ENCODE measurements at regions not wholly inside any gene's neighbourhood (a gene's known extent, or its start where the extent isn't known, plus 50 kb on each side); places are given as distances from the start of the nearest gene placed in this dataset.

DNA sequence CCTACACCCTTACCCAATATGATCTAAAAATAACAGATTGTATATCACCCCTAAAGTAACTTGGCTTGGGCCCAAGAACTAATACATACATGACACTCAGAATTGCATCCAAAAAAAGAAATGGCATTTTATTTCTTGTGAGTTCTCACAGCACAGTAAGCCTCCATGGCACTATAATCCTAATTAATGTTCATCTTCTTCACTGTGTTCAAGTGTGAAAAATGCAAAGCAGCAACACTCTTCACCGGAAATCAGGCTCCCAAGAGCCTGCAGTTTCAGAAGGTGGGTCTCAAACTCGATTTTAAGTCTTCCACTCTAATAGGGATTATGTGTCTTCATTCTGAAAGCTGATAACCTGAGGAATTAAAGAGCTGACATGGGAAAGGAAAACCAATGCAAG, 142.8 kb upstream of the TSC22D2 start:
- no peak overlapping the region for H3K18ac ChIP-seq (ENCODE audit: extremely low read depth, low read length)
- no peaks in the 10 kb centered on the region for H3K79me1 ChIP-seq (ENCODE audit: low read depth, low read length)
- H3K23me2 ChIP-seq (ENCODE audit: low read depth, low read length) = no peaks in the 10 kb centered on the region
- no peak overlapping the region for H3K27ac ChIP-seq (ENCODE audit: low read depth, low read length)
- ChIA-PET CTCF (ENCODE audit: partially characterized antibody) (interaction anchor here (0.7 to 2.4 kb wide), 4 partner anchors 23 to 328 kb away, joined by 3 to 5 read pairs (median 4); no protein-coding TSS in a partner anchor), POLR2A (ENCODE audit: partially characterized antibody) (no interaction called here)
- H2BK12ac ChIP-seq (ENCODE audit: low read depth, low read length) = no peak overlapping the region
- H2BK20ac ChIP-seq (ENCODE audit: low read length) = no peak overlapping the region
- H3K9ac ChIP-seq (replicated peaks in 1 of 4; ENCODE audit: extremely low read depth in 1 of 4, low read depth in 3 of 4, low read length in 3 of 4) = no peak overlapping the region
- H3K14ac ChIP-seq (ENCODE audit: insufficient read length) = no peak overlapping the region
- H3K9me3 ChIP-seq (ENCODE audit: insufficient read depth in 2 of 2, low read depth in 1 of 2, low read length in 1 of 2) = no peaks in the 10 kb centered on the region
- H2BK5ac ChIP-seq (ENCODE audit: low read depth, low read length) = no peak overlapping the region
- peaks cover 0 to 1% (median 0%) of the 10 kb centered on the region in 4 experiments; a peak in 1 of 7 replicates for H3K27me3 ChIP-seq (replicated peaks in 1 of 4; ENCODE audit: control insufficient read depth in 3 of 4, extremely low read depth in 1 of 4, insufficient read depth in 3 of 4, low read length in 3 of 4)
- no peak overlapping the region for H2AFZ ChIP-seq (ENCODE audit: low read length)
- TF ChIP-seq, protein P1, sequence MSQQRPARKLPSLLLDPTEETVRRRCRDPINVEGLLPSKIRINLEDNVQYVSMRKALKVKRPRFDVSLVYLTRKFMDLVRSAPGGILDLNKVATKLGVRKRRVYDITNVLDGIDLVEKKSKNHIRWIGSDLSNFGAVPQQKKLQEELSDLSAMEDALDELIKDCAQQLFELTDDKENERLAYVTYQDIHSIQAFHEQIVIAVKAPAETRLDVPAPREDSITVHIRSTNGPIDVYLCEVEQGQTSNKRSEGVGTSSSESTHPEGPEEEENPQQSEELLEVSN (IDR thresholded peaks at IDR 0.05) = no peak
- TF ChIP-seq EGR1 (IDR thresholded peaks at IDR 0.05; ENCODE audit: borderline replicate concordance, low read depth, low read length) = no peak
- FAIRE-seq (no peak), DNase-seq (ENCODE audit: low read depth in 1 of 2, low spot score in 2 of 2) (no peak)
- no peak overlapping the region for H3K4ac ChIP-seq (replicated peaks; ENCODE audit: insufficient read length, low read depth, low read length)
- no peaks in the 10 kb centered on the region for H3K36me3 ChIP-seq (ENCODE audit: control insufficient read depth in 2 of 4, insufficient read depth in 4 of 4, low read length in 3 of 4)
- H4K20me1 ChIP-seq (replicated peaks in 1 of 2; ENCODE audit: control insufficient read depth in 1 of 2, insufficient read depth in 2 of 2, low read length in 2 of 2) = no peaks in the 10 kb centered on the region
- no peaks in the 10 kb centered on the region for H3K79me2 ChIP-seq (ENCODE audit: control insufficient read depth in 1 of 2, insufficient read depth in 2 of 2, low read length in 2 of 2)
- no peak overlapping the region for H4K5ac ChIP-seq (ENCODE audit: insufficient read length, low read depth, low read length)
- no peak overlapping the region for H2AK5ac ChIP-seq (ENCODE audit: low read depth, low read length)
- H3K4me2 ChIP-seq (ENCODE audit: insufficient read depth in 1 of 2, low read depth in 2 of 2, low read length in 2 of 2) = no peak overlapping the region
- no peak overlapping the region for H2BK120ac ChIP-seq (replicated peaks; ENCODE audit: low read depth, low read length)
- no peak overlapping the region for H3K23ac ChIP-seq (ENCODE audit: insufficient read length)
- WGBS, 2 experiments (ENCODE audit: extremely low coverage in 1 of 2, insufficient coverage in 1 of 2, insufficient read length in 1 of 2, insufficient replicate concordance in 2 of 2, low coverage in 1 of 2, low lambda C conversion rate in 2 of 2, missing lambda C conversion rate in 1 of 2) = 93% methylated on average over 2 of the region's 2 CpGs; no CpG with 5 or more reads in 1 of the 2 experiments
- H4K8ac ChIP-seq (ENCODE audit: extremely low read depth, insufficient read depth, low read length) = no peak overlapping the region
- H3K56ac ChIP-seq (replicated peaks; ENCODE audit: insufficient read length, low read depth, low read length) = no peak overlapping the region
- no peak overlapping the region for H4K91ac ChIP-seq (replicated peaks; ENCODE audit: insufficient read length, low read length)
- H2BK15ac ChIP-seq (ENCODE audit: low read length) = no peak overlapping the region
- H3K4me3 ChIP-seq (ENCODE audit: extremely low read depth in 1 of 4, insufficient read depth in 2 of 4, low read depth in 3 of 4, low read length in 4 of 4) = no peak overlapping the region
- H3K4me1 ChIP-seq (replicated peaks in 1 of 4; ENCODE audit: control insufficient read depth in 3 of 4, insufficient read depth in 4 of 4, low read length in 3 of 4) = no peaks in the 10 kb centered on the region
